Astrocyte (in vitro differentiated cells and primary cell): ENCODE measurements at regions not wholly inside any gene's neighbourhood (a gene's known extent, or its start where the extent isn't known, plus 50 kb on each side); places are given as distances from the start of the nearest gene placed in this dataset.

ENCODE experiments used
- EZH2 ChIP-seq: IDR thresholded peaks from 2 replicates; pipeline ENCODE4 v1.6.1; 2012; ENCODE audit warnings: mild to moderate bottlenecking, low read length, inconsistent platforms; ENCODE audit not compliant: insufficient read depth
- TF ChIP-seq, protein P1 (sequence below): IDR thresholded peaks from 2 replicates; pipeline ENCODE4 v1.5.1; 2011; ENCODE audit warnings: low read depth, mild to moderate bottlenecking, inconsistent platforms, low read length, moderate library complexity; ENCODE audit not compliant: insufficient read depth

DNA sequence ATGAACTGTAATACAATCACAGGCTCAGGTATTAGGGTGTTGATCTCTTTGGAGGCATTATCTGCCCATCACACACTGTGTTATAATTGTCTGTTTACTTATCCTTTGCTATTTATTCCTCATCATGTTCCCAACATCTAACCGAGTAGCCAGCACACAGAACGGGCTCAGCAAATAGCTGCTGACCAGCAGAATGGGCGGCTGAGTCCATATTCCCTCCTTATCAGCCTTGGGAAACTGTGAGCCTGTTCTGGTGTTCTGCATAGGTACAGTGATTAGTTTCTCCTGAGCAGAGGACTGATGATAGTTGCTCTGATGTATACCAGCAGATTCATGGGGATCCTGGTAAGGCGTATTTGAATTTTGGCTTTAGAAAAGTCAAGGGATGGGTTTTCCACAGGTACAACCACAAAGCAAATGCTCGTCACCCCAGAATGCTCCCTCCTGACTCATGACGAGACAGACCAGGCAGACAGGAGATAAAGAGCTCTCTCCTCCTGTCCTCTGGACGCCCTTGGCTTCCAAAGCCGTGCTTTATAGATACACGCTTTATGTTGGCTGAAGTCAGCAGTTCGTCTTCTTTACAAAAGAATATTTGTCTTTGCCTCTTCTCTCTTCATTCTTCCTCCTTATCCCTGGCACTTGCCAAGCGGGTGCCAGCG is 166.7 kb downstream of the TTLL2 start:
- no peak for TF ChIP-seq EZH2
- TF ChIP-seq, protein P1, sequence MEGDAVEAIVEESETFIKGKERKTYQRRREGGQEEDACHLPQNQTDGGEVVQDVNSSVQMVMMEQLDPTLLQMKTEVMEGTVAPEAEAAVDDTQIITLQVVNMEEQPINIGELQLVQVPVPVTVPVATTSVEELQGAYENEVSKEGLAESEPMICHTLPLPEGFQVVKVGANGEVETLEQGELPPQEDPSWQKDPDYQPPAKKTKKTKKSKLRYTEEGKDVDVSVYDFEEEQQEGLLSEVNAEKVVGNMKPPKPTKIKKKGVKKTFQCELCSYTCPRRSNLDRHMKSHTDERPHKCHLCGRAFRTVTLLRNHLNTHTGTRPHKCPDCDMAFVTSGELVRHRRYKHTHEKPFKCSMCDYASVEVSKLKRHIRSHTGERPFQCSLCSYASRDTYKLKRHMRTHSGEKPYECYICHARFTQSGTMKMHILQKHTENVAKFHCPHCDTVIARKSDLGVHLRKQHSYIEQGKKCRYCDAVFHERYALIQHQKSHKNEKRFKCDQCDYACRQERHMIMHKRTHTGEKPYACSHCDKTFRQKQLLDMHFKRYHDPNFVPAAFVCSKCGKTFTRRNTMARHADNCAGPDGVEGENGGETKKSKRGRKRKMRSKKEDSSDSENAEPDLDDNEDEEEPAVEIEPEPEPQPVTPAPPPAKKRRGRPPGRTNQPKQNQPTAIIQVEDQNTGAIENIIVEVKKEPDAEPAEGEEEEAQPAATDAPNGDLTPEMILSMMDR = no peak
